ENCODE measurements at regions not wholly inside any gene's neighbourhood (a gene's known extent, or its start where the extent isn't known, plus 50 kb on each side); places are given as distances from the start of the nearest gene placed in this dataset.

- no peak for DNase-seq (ENCODE audit: low spot score)
These were observed 305.5 kb downstream of the SOX9 start for GRCh38 chr17:72426321-72426720.

GRCh38 chr17:72426948-72427760, 306.3 kb downstream of the SOX9 start:
- no peak for DNase-seq (ENCODE audit: low spot score)

- DNase-seq (ENCODE audit: low spot score): no peak
These were observed 306.9 kb downstream of the SOX9 start for GRCh38 chr17:72427761-72428109.

- no peak for DNase-seq (ENCODE audit: low spot score)
These were observed 308.3 kb downstream of the SOX9 start for GRCh38 chr17:72429066-72429638.

- no peak for DNase-seq (ENCODE audit: low spot score)
These were observed 310.0 kb downstream of the SOX9 start for GRCh38 chr17:72430611-72431432.

- no peak for DNase-seq (ENCODE audit: low spot score)
These were observed 311.4 kb downstream of the SOX9 start for GRCh38 chr17:72432143-72432621.

- DNase-seq (ENCODE audit: low spot score): no peak
These were observed 312.1 kb downstream of the SOX9 start for GRCh38 chr17:72432881-72433280.

GRCh38 chr17:72433797-72434196, 313.0 kb downstream of the SOX9 start:
- no peak for DNase-seq (ENCODE audit: low spot score)

- DNase-seq (ENCODE audit: low spot score): no peak
These were observed 313.8 kb downstream of the SOX9 start for GRCh38 chr17:72434581-72434980.

- no peak for DNase-seq (ENCODE audit: low spot score)
These were observed 314.3 kb downstream of the SOX9 start for GRCh38 chr17:72434991-72435618.

GRCh38 chr17:72438783-72439182, 318.0 kb downstream of the SOX9 start:
- DNase-seq (ENCODE audit: low spot score): no peak

- no peak for DNase-seq (ENCODE audit: low spot score)
These were observed 319.2 kb downstream of the SOX9 start for GRCh38 chr17:72439893-72440502.

GRCh38 chr17:72440961-72441360, 320.1 kb downstream of the SOX9 start:
- DNase-seq (ENCODE audit: low spot score): no peak

- DNase-seq (ENCODE audit: low spot score): no peak
These were observed 321.1 kb downstream of the SOX9 start for GRCh38 chr17:72441909-72442308.

GRCh38 chr17:72444517-72445054, 323.8 kb downstream of the SOX9 start:
- no peak for DNase-seq (ENCODE audit: low spot score)

GRCh38 chr17:72445055-72445991, 324.5 kb downstream of the SOX9 start:
- DNase-seq (ENCODE audit: low spot score): no peak

- DNase-seq (ENCODE audit: low spot score): no peak
These were observed 325.3 kb downstream of the SOX9 start for GRCh38 chr17:72446118-72446517.

GRCh38 chr17:72446525-72447250, 325.9 kb downstream of the SOX9 start:
- no peak for DNase-seq (ENCODE audit: low spot score)

GRCh38 chr17:72447251-72447640, 326.4 kb downstream of the SOX9 start:
- no peak for DNase-seq (ENCODE audit: low spot score)

- no peak for DNase-seq (ENCODE audit: low spot score)
These were observed 327.2 kb downstream of the SOX9 start for GRCh38 chr17:72448019-72448418.

All from CD4-positive, alpha-beta T cell treated with Interleukin-15 for 4 hours (primary cell).